GM12874 (cell line): ENCODE measurements at regions not wholly inside any gene's neighbourhood (a gene's known extent, or its start where the extent isn't known, plus 50 kb on each side); places are given as distances from the start of the nearest gene placed in this dataset.

Source experiments
- CTCF ChIP-seq: IDR thresholded peaks from 2 replicates; pipeline ENCODE4 v1.5.1; 2011; ENCODE audit warnings: low read depth, mild to moderate bottlenecking, control low read depth, low read length, moderate library complexity; ENCODE audit not compliant: insufficient read depth

GRCh38 chr5:166211640-166212039, 2079.8 kb upstream of the WWC1 start:
- no peak for TF ChIP-seq CTCF

GRCh38 chr5:166236327-166236726, 2055.1 kb upstream of the WWC1 start:
- no peak for TF ChIP-seq CTCF

GRCh38 chr5:166240705-166241104, 2050.7 kb upstream of the WWC1 start:
- no peak for TF ChIP-seq CTCF

- TF ChIP-seq CTCF, result no peak
Measured at GRCh38 chr5:166245556-166245955, 2045.9 kb upstream of the WWC1 start.

GRCh38 chr5:166251786-166252185, 2039.7 kb upstream of the WWC1 start:
- no peak for TF ChIP-seq CTCF

GRCh38 chr5:166257661-166258060, 2033.8 kb upstream of the WWC1 start:
- TF ChIP-seq CTCF, result no peak

GRCh38 chr5:166262395-166262794, 2029.0 kb upstream of the WWC1 start:
- no peak for TF ChIP-seq CTCF

- no peak for TF ChIP-seq CTCF
Measured at GRCh38 chr5:166267907-166268306, 2023.5 kb upstream of the WWC1 start.
